ENCODE measurements at regions not wholly inside any gene's neighbourhood (a gene's known extent, or its start where the extent isn't known, plus 50 kb on each side); places are given as distances from the start of the nearest gene placed in this dataset.

GRCh38 chr2:187982668-187983067 is 309.0 kb upstream of the GULP1 start:
- TF ChIP-seq CTCF (conservative IDR thresholded peaks at IDR 0.05; ENCODE audit: low read depth in 2 of 2), result no peak
- no peak for TF ChIP-seq REST (IDR thresholded peaks at IDR 0.05; ENCODE audit: unreplicated experiment)
- TF ChIP-seq POLR2AphosphoS5 (IDR thresholded peaks at IDR 0.05; ENCODE audit: low read depth), result no peak
- TF ChIP-seq EZH2 (IDR thresholded peaks at IDR 0.05; ENCODE audit: low read depth, unreplicated experiment), result no peak
- TF ChIP-seq JUNB (IDR thresholded peaks at IDR 0.05; ENCODE audit: unreplicated experiment), result no peak
- no peak for TF ChIP-seq EZH2phosphoT487 (IDR thresholded peaks at IDR 0.05; ENCODE audit: unreplicated experiment)
- TF ChIP-seq ZNF114 (CRISPR knock-in tag; IDR thresholded peaks at IDR 0.05), result no peak
